GM20431 (cell line): ENCODE measurements at regions not wholly inside any gene's neighbourhood (a gene's known extent, or its start where the extent isn't known, plus 50 kb on each side); places are given as distances from the start of the nearest gene placed in this dataset.
"Not testable (repeated sequence)": the region's sequence is repeated elsewhere in the genome, so short reads cannot be mapped to it uniquely, and the experiment has no call there.

ENCODE experiments used
- in situ Hi-C: fragments of 300-500 bp; cut with MseI, MboI; formaldehyde crosslinking; loops from one replicate; pipeline ENCODE4 v1.15.0; 2020; ENCODE audit warnings: low sequenced_read_pairs; ENCODE audit not compliant: unreplicated experiment

- in situ Hi-C loops = no loop called here
Observed at GRCh38 chr2:122083256-122084048, 328.0 kb downstream of the TSN start.

- in situ Hi-C loops = not testable (repeated sequence)
Observed at GRCh38 chr2:122085672-122086071, 330.2 kb downstream of the TSN start.

- in situ Hi-C loops = no loop called here
Observed at GRCh38 chr2:122094557-122094956, 339.1 kb downstream of the TSN start.

- in situ Hi-C loops = no loop called here
Observed at GRCh38 chr2:122096761-122097160, 341.3 kb downstream of the TSN start.

GRCh38 chr2:122098306-122098705, 342.9 kb downstream of the TSN start:
- in situ Hi-C loops = no loop called here

- in situ Hi-C loops = no loop called here
Observed at GRCh38 chr2:122100346-122100745, 344.9 kb downstream of the TSN start.

- in situ Hi-C loops = no loop called here
Observed at GRCh38 chr2:122100756-122101155, 345.3 kb downstream of the TSN start.

- in situ Hi-C loops = no loop called here
Observed at GRCh38 chr2:122101319-122101718, 345.9 kb downstream of the TSN start.

GRCh38 chr2:122105171-122105876, 349.9 kb downstream of the TSN start:
- in situ Hi-C loops = no loop called here

GRCh38 chr2:122105877-122106206, 350.4 kb downstream of the TSN start:
- in situ Hi-C loops = no loop called here

GRCh38 chr2:122108186-122108585, 352.7 kb downstream of the TSN start:
- in situ Hi-C loops = no loop called here

GRCh38 chr2:122112216-122113005, 357.0 kb downstream of the TSN start:
- in situ Hi-C loops = no loop called here

- in situ Hi-C loops = no loop called here
Observed at GRCh38 chr2:122114421-122114820, 359.0 kb downstream of the TSN start.

GRCh38 chr2:122117371-122117770, 361.9 kb downstream of the TSN start:
- in situ Hi-C loops = no loop called here

- in situ Hi-C loops = no loop called here
Observed at GRCh38 chr2:122129399-122129798, 373.9 kb downstream of the TSN start.

GRCh38 chr2:122132147-122132691, 376.8 kb downstream of the TSN start:
- in situ Hi-C loops = no loop called here

- in situ Hi-C loops = no loop called here
Observed at GRCh38 chr2:122135021-122135937, 379.8 kb downstream of the TSN start.

- in situ Hi-C loops = no loop called here
Observed at GRCh38 chr2:122136056-122136455, 380.6 kb downstream of the TSN start.

GRCh38 chr2:122138561-122138960, 383.1 kb downstream of the TSN start:
- in situ Hi-C loops = no loop called here
